OCI-LY1 (cell line): ENCODE measurements at regions not wholly inside any gene's neighbourhood (a gene's known extent, or its start where the extent isn't known, plus 50 kb on each side); places are given as distances from the start of the nearest gene placed in this dataset.

Experiments
- EZH2 ChIP-seq: fragments of 200-600 bp; sonication (generic), shearing (Covaris generic); IDR thresholded peaks from 2 replicates; pipeline ENCODE4 v1.8.0; 2017; ENCODE audit warnings: borderline replicate concordance, mixed run types, mild to moderate bottlenecking, antibody characterized with exemption, low read length, moderate library complexity, mixed read lengths
- TF ChIP-seq, protein P1 (sequence below): fragments of 200-600 bp; sonication (generic), shearing (Covaris generic); IDR thresholded peaks from 2 replicates; pipeline ENCODE4 v1.5.1; 2017; ENCODE audit warnings: mild to moderate bottlenecking, antibody characterized with exemption, low read length, moderate library complexity, mixed read lengths

DNA sequence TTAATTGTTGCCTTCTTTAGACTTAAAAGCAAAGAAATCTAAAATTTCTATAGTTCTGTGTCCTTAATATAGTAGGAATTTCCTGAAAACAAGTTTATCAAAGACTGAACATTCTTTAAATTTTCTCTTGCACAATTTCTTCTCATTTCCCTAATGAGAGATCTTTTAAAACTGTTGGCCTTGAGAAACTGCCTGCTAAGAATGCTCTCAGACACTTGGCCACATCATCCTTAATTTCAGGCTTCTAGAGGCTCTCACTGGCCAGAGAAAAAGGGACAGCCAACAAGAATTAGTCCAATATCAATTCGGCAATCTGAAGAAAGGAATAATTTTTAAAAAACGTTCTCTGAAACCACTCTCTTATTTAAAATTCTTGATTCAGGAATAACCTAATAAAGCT, 167.0 kb upstream of the CREB1 start:
- TF ChIP-seq, protein P1, sequence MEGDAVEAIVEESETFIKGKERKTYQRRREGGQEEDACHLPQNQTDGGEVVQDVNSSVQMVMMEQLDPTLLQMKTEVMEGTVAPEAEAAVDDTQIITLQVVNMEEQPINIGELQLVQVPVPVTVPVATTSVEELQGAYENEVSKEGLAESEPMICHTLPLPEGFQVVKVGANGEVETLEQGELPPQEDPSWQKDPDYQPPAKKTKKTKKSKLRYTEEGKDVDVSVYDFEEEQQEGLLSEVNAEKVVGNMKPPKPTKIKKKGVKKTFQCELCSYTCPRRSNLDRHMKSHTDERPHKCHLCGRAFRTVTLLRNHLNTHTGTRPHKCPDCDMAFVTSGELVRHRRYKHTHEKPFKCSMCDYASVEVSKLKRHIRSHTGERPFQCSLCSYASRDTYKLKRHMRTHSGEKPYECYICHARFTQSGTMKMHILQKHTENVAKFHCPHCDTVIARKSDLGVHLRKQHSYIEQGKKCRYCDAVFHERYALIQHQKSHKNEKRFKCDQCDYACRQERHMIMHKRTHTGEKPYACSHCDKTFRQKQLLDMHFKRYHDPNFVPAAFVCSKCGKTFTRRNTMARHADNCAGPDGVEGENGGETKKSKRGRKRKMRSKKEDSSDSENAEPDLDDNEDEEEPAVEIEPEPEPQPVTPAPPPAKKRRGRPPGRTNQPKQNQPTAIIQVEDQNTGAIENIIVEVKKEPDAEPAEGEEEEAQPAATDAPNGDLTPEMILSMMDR, result no peak
- TF ChIP-seq EZH2, result no peak
